ENCODE measurements at regions not wholly inside any gene's neighbourhood (a gene's known extent, or its start where the extent isn't known, plus 50 kb on each side); places are given as distances from the start of the nearest gene placed in this dataset.

DNA sequence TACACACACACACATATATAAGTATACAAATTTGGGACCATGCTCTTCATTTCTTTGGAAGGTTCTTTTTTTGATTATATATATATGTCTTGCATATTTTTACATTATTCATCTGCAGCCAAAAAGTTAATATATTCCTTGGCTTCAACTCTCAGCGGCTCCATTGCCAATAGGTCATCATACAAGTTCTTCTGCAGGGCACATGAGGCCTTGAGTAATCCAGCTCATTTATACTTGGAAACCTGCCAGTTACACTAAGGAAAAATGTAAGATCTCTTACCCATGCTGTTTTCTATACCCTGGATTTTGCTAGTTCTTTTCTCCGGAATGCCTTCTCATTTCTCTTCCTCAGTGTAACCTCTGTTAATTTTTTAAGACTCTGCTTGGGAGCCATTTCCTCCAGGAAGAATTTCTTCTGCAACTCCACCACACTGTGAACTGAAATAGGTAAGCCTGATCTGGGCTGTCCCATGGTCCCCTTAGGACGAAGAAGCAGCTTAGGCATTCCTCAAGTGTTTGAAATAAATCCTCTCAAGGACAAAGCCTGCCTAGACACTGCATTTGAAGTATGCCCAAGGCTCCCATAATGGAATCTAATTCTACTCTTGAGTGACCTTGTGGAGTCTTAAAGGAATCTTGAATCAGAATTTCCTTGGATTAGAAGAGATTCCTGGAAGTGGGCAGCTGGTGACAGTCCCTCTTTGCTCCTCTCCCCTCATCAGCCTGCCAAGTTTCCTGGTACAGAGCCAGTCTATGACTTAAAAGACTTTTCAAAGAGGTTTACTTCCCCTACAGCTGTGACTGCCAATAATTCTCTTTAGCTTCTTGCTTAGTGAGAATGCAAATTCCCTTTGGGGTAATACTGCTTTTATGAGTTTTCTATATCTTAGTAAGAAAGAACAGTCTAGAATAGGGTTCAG is 182.8 kb downstream of the C11orf87 start:
- no peak for TF ChIP-seq POLR2A (IDR thresholded peaks at IDR 0.05)
- TF ChIP-seq, protein P1, sequence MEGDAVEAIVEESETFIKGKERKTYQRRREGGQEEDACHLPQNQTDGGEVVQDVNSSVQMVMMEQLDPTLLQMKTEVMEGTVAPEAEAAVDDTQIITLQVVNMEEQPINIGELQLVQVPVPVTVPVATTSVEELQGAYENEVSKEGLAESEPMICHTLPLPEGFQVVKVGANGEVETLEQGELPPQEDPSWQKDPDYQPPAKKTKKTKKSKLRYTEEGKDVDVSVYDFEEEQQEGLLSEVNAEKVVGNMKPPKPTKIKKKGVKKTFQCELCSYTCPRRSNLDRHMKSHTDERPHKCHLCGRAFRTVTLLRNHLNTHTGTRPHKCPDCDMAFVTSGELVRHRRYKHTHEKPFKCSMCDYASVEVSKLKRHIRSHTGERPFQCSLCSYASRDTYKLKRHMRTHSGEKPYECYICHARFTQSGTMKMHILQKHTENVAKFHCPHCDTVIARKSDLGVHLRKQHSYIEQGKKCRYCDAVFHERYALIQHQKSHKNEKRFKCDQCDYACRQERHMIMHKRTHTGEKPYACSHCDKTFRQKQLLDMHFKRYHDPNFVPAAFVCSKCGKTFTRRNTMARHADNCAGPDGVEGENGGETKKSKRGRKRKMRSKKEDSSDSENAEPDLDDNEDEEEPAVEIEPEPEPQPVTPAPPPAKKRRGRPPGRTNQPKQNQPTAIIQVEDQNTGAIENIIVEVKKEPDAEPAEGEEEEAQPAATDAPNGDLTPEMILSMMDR (IDR thresholded peaks at IDR 0.05): no peak

DNA sequence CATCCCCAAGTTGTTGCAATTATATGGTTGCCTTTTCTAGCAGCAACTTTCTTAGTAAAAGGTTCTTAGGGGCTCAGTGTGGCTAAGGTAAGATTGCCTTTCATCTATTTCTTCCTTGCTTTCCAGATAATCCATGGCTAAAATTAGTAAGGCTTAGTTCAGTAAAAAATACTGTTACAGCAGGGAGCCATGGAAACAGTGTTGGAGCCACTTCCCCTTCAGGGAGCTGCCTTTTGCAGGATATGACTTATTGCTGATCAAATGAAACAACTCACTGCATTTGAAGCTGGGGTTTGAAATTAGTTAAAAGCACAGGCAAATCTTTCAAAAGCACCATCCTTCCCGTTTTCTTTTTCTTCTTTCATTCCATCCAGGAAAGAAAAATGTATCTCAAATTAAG is 184.3 kb downstream of the C11orf87 start:
- DNase-seq (ENCODE audit: low spot score in 2 of 2): no peak
- no peak overlapping the region for H3K4me3 ChIP-seq (ENCODE audit: low read depth, poor library complexity, severe bottlenecking)
- intact Hi-C loops (cut with DNase I; ENCODE audit: low total_unique reads): no loop called here
- WGBS, 2 donors: 38 to 44% methylated on average over 1 of the region's 1 CpG
- TF ChIP-seq, protein P1 (IDR thresholded peaks at IDR 0.05): no peak
- TF ChIP-seq POLR2A (IDR thresholded peaks at IDR 0.05): no peak

More for the DNA sequence above, 182.8 kb downstream of the C11orf87 start:
- WGBS, 2 donors: 26 to 34% methylated on average over 3 of the region's 3 CpGs
- no peak for DNase-seq (ENCODE audit: low spot score in 2 of 2)
- intact Hi-C loops (cut with DNase I; ENCODE audit: low total_unique reads): no loop called here
- H3K4me3 ChIP-seq (ENCODE audit: low read depth, poor library complexity, severe bottlenecking): no peak overlapping the region

DNA sequence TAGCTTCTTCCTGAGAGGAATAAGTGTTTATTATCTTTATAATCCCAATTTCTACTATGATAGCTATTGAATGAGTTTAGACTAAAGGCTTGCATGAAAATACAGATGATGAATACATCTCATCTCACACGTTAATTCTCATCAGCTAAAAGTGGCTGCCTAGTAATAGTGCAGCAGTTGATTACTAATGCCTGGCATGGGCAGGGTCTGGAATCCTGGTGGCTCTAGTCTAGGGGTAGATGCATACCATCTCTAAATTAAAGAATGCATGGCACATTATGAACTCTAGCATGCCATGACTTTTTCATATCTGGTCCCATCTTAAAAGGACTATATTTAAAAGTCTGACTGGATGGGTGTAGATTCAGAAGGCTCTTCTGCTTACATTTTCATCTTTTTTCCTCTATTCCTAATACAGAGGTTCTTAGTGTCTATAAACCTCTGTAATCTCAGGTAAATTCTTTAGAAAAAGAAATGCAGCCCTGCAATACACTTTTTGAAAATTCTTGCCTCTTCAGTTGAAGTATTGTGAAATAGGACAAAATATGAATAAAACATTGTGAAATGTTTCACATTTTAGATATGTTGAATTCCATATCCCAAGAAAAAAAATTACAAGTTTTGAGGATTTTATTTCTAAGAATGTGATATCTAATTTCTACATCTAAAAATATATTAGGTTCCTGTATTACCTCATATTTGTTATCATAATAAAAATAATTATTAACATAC is 187.6 kb downstream of the C11orf87 start:
- intact Hi-C loops (cut with DNase I; ENCODE audit: low total_unique reads): no loop called here
- WGBS, 2 donors: 78 to 100% methylated on average over 1 of the region's 1 CpG

DNA sequence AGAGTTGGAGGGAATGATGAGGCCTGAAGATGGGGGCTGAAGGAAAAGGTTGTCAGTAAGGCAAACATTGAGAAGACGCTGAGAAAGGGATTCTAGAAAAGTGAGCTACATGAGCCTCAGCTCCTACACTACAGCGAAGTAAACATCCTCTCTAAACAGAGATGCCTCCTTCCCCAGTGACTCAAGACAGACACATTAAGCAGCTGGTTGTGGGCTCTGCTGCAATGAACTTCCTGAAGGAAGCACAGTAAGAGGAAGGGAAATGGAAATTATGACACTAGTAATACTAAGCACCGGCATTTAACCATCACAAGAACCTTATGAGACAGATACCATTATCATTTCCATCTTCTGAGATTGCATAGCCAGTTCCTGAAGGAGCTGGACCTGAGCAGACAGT is 190.5 kb downstream of the C11orf87 start:
- TF ChIP-seq, protein P1 (IDR thresholded peaks at IDR 0.05): no peak
- no peak for TF ChIP-seq POLR2A (IDR thresholded peaks at IDR 0.05)
- DNase-seq (ENCODE audit: low spot score in 2 of 2): no peak
- intact Hi-C loops (cut with DNase I; ENCODE audit: low total_unique reads): no loop called here
- H3K4me3 ChIP-seq (ENCODE audit: low read depth, poor library complexity, severe bottlenecking): no peak overlapping the region
- 74 to 82% methylated on average over 3 of the region's 3 CpGs for WGBS, 2 donors

More for the DNA sequence above, 187.6 kb downstream of the C11orf87 start:
- H3K4me3 ChIP-seq (ENCODE audit: low read depth, poor library complexity, severe bottlenecking): no peak overlapping the region
- no peak for DNase-seq (ENCODE audit: low spot score in 2 of 2)
- TF ChIP-seq, protein P1 (IDR thresholded peaks at IDR 0.05): no peak
- TF ChIP-seq POLR2A (IDR thresholded peaks at IDR 0.05): no peak

DNA sequence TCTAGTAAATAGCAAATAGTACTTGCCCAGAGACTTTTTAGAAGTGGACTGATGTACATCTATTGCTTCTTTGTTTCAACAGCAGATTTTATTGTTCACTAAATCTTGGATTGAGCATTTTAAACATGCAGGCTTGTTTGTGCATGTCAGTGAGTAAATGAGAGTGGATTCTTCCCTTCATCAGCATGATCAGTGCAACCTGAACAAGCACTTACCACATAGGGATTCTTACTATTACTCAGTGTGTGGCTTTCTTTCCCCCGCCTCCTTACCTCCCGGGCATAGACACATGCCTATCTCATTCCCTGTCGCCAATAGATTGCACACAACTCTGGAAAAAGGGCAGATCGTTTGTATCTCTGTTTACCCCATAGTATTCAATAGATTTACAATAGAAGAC is 197.5 kb downstream of the C11orf87 start:
- intact Hi-C loops (cut with DNase I; ENCODE audit: low total_unique reads): no loop called here
- DNase-seq (ENCODE audit: low spot score in 2 of 2): no peak
- H3K4me3 ChIP-seq (ENCODE audit: low read depth, poor library complexity, severe bottlenecking): no peak overlapping the region
- WGBS, 2 donors: 51 to 70% methylated on average over 4 of the region's 4 CpGs
- TF ChIP-seq, protein P1 (IDR thresholded peaks at IDR 0.05): no peak
- TF ChIP-seq POLR2A (IDR thresholded peaks at IDR 0.05): no peak
